ENCODE measurements at regions not wholly inside any gene's neighbourhood (a gene's known extent, or its start where the extent isn't known, plus 50 kb on each side); places are given as distances from the start of the nearest gene placed in this dataset.
A peak's percentile ranks its signal among the peaks of the same experiment; 100 is the strongest.

- no peak for DNase-seq
Measured at GRCh38 chr5:92435781-92436180, 1052.7 kb upstream of the ARRDC3 start.

- DNase-seq = no peak
Measured at GRCh38 chr5:92429646-92430045, 1046.5 kb upstream of the ARRDC3 start.

GRCh38 chr5:92428415-92428814, 1045.3 kb upstream of the ARRDC3 start:
- no peak for DNase-seq

GRCh38 chr5:92424785-92425426, 1041.8 kb upstream of the ARRDC3 start:
- no peak for DNase-seq

GRCh38 chr5:92421942-92422341, 1038.8 kb upstream of the ARRDC3 start:
- no peak for DNase-seq

- no peak for DNase-seq
Measured at GRCh38 chr5:92421196-92421595, 1038.1 kb upstream of the ARRDC3 start.

- no peak for DNase-seq
Measured at GRCh38 chr5:92419261-92419660, 1036.1 kb upstream of the ARRDC3 start.

- DNase-seq = no peak
Measured at GRCh38 chr5:92418341-92418740, 1035.2 kb upstream of the ARRDC3 start.

- no peak for DNase-seq
Measured at GRCh38 chr5:92409134-92409533, 1026.0 kb upstream of the ARRDC3 start.

- no peak for DNase-seq
Measured at GRCh38 chr5:92402956-92403702, 1020.0 kb upstream of the ARRDC3 start.

- no peak for DNase-seq
Measured at GRCh38 chr5:92402045-92402444, 1018.9 kb upstream of the ARRDC3 start.

GRCh38 chr5:92401492-92401891, 1018.4 kb upstream of the ARRDC3 start:
- peak in 3 of 51 donors; percentile 0 to 8 (median 2) for DNase-seq

- DNase-seq = no peak
Measured at GRCh38 chr5:92394936-92395335, 1011.8 kb upstream of the ARRDC3 start.

GRCh38 chr5:92390657-92391056, 1007.5 kb upstream of the ARRDC3 start:
- no peak for DNase-seq

GRCh38 chr5:92380069-92380770, 997.1 kb upstream of the ARRDC3 start:
- no peak for DNase-seq

- no peak for DNase-seq
Measured at GRCh38 chr5:92378966-92379611, 996.0 kb upstream of the ARRDC3 start.

GRCh38 chr5:92374859-92375258, 991.7 kb upstream of the ARRDC3 start:
- no peak for DNase-seq

GRCh38 chr5:92372766-92373165, 989.6 kb upstream of the ARRDC3 start:
- no peak for DNase-seq

- no peak for DNase-seq
Measured at GRCh38 chr5:92371889-92372235, 988.7 kb upstream of the ARRDC3 start.

- DNase-seq = no peak
Measured at GRCh38 chr5:92371171-92371888, 988.2 kb upstream of the ARRDC3 start.

GRCh38 chr5:92370032-92370431, 986.9 kb upstream of the ARRDC3 start:
- DNase-seq = no peak

- no peak for DNase-seq
Measured at GRCh38 chr5:92369587-92369986, 986.5 kb upstream of the ARRDC3 start.
